ENCODE measurements at regions not wholly inside any gene's neighbourhood (a gene's known extent, or its start where the extent isn't known, plus 50 kb on each side); places are given as distances from the start of the nearest gene placed in this dataset.

DNA sequence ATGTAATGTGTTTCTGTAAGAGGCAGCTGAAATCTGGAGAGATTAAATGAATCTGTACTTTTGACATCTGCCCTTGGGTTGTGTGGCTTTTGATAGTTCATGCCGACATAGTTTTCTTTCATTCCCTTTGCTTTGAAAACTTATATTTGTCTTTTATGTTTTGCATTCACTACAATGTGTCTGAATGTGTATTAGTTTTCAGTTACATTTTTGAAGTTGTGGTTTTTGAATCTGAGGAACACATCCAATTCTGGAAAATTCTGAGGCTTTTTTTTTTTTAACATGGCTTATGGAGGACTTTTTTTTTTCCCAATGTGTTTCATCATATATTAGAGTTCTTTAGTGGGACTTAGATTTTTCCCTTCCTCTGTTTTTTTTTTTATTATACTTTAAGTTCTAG is 683.7 kb upstream of the SOX9 start:
- no peak for DNase-seq (ENCODE audit: low spot score in 2 of 2)
- TF ChIP-seq, protein P1, sequence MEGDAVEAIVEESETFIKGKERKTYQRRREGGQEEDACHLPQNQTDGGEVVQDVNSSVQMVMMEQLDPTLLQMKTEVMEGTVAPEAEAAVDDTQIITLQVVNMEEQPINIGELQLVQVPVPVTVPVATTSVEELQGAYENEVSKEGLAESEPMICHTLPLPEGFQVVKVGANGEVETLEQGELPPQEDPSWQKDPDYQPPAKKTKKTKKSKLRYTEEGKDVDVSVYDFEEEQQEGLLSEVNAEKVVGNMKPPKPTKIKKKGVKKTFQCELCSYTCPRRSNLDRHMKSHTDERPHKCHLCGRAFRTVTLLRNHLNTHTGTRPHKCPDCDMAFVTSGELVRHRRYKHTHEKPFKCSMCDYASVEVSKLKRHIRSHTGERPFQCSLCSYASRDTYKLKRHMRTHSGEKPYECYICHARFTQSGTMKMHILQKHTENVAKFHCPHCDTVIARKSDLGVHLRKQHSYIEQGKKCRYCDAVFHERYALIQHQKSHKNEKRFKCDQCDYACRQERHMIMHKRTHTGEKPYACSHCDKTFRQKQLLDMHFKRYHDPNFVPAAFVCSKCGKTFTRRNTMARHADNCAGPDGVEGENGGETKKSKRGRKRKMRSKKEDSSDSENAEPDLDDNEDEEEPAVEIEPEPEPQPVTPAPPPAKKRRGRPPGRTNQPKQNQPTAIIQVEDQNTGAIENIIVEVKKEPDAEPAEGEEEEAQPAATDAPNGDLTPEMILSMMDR (IDR thresholded peaks at IDR 0.05), result no peak
- TF ChIP-seq POLR2AphosphoS5 (IDR thresholded peaks at IDR 0.05) (no peak), POLR2A (IDR thresholded peaks at IDR 0.05) (no peak), EP300 (IDR thresholded peaks at IDR 0.05) (no peak)
- H3K36me3 ChIP-seq, result no peaks in the 10 kb centered on the region
- H3K4me3 ChIP-seq, result no peak overlapping the region
- peaks cover 7% of the 10 kb centered on the region for H3K4me1 ChIP-seq
- no peaks in the 10 kb centered on the region for H3K9me3 ChIP-seq
- no peaks in the 10 kb centered on the region for H3K27me3 ChIP-seq
- H3K27ac ChIP-seq, result no peak overlapping the region
- 81% methylated on average over 1 of the region's 1 CpG for WGBS

DNA sequence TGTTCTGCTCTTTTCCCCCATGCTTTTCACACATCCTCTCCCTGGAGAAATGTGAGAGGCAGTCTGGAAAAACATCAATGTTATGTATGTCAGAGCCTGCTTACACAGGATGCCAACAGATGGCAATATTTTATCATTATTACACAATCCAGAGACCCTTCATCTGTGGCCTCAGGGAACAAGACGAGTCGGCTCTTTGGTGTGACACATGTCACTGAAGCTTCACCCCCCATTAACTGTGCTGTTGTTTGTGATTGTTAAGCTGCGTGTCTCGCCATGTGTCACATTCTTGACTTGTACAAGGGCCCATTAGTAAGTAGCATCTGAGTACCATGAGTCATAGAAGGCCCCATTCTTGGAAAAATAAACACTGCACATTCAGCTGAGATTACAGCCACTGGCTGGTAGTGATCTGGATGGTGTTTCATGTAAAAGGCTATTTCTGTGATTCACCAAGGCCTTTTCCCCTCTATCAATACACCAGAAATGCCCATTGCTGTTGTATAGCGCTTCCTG is 682.1 kb upstream of the SOX9 start:
- Histone ChIP-seq H3K9me3 (no peaks in the 10 kb centered on the region), H3K4me3 (no peak overlapping the region), H3K27ac (peak overlapping the region; percentile 0), H3K27me3 (no peaks in the 10 kb centered on the region), H3K4me1 (peaks cover 9% of the 10 kb centered on the region), H3K36me3 (no peaks in the 10 kb centered on the region)
- WGBS, result 26% methylated on average over 5 of the region's 5 CpGs
- no peak for DNase-seq (ENCODE audit: low spot score in 2 of 2)
- TF ChIP-seq, protein P1 (IDR thresholded peaks at IDR 0.05), result no peak
- no peak for TF ChIP-seq EP300 (IDR thresholded peaks at IDR 0.05)
- peak in 1 of 3 donors; percentile 36 for TF ChIP-seq POLR2AphosphoS5 (IDR thresholded peaks at IDR 0.05)
- no peak for TF ChIP-seq POLR2A (IDR thresholded peaks at IDR 0.05)

DNA sequence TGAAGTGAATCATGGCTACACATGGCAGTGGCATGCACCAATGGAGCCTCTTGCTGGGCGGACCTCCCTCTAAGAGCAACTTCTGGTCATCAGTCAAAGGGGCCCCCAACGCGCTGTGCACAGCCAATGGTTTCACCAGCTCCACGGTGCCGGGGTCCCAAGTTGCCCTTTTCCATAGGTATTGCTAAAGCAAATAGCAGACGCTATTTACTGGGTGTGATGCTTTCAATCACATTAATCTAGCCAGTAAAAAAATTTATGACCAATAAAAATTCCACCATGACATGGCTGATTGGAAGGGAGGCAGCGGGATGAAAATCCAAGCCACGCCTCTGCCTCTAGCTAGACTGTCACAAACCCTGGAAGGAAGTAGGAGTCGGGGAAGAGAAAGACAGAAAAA is 680.3 kb upstream of the SOX9 start:
- peak overlapping the region; percentile 55 for H3K27ac ChIP-seq
- H3K27me3 ChIP-seq, result no peaks in the 10 kb centered on the region
- TF ChIP-seq EP300 (IDR thresholded peaks at IDR 0.05) (no peak), POLR2A (IDR thresholded peaks at IDR 0.05) (no peak), POLR2AphosphoS5 (IDR thresholded peaks at IDR 0.05) (no peak)
- 62% methylated on average over 8 of the region's 9 CpGs for WGBS
- peaks cover 12% of the 10 kb centered on the region for H3K4me1 ChIP-seq
- no peak for DNase-seq (ENCODE audit: low spot score in 2 of 2)
- H3K36me3 ChIP-seq, result no peaks in the 10 kb centered on the region
- H3K9me3 ChIP-seq, result no peaks in the 10 kb centered on the region
- no peak overlapping the region for H3K4me3 ChIP-seq

DNA sequence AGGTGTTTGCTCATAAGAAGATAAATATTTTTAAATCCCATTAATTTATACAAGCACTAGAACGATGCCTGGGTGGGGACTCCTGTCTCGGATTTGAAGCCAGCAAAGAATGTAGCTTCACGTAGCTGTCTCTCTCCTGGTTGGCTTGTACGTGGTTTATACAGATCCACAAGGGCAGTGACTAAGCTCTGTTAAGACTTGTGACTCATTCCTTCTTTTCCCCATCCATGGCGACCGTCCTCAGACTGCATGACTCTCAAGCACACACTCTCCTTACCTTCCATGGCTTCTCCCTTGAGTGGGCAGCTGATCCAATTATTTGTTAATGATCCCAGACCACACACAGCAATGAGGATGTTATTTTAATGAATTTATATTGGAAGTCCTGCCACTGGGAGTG is 679.7 kb upstream of the SOX9 start:
- H3K4me3 ChIP-seq, result no peak overlapping the region
- TF ChIP-seq, protein P1 (IDR thresholded peaks at IDR 0.05), result no peak
- TF ChIP-seq POLR2AphosphoS5 (IDR thresholded peaks at IDR 0.05), result no peak
- no peak for TF ChIP-seq EP300 (IDR thresholded peaks at IDR 0.05)
- TF ChIP-seq POLR2A (IDR thresholded peaks at IDR 0.05), result no peak
- H3K4me1 ChIP-seq, result peaks cover 12% of the 10 kb centered on the region
- WGBS, result 60% methylated on average over 6 of the region's 6 CpGs
- H3K27me3 ChIP-seq, result no peaks in the 10 kb centered on the region
- no peaks in the 10 kb centered on the region for H3K36me3 ChIP-seq
- no peaks in the 10 kb centered on the region for H3K9me3 ChIP-seq
- DNase-seq (ENCODE audit: low spot score in 2 of 2), result no peak
- peak overlapping the region; percentile 55 for H3K27ac ChIP-seq

DNA sequence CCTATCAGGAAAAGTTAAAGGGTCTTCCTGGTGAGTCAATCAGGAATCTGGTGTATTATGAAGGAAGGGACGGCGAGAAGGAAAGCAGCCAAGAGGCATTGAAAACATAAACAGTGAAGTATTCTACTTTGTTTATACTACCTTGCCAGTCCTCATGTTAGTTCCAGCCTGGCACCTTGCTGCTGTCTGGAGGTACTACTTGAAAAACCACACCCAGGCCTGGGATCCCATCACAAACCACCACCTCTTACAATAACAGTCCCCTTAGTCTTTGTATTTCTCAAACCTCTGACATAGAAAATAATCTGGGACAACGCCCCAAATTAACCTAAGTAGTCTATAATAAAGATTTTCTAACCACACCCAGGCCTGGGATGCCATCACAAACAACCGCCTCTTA is 676.7 kb upstream of the SOX9 start:
- 66% methylated on average over 4 of the region's 4 CpGs for WGBS
- DNase-seq (ENCODE audit: low spot score in 2 of 2), result no peak
- Histone ChIP-seq H3K27me3 (no peaks in the 10 kb centered on the region), H3K9me3 (no peaks in the 10 kb centered on the region), H3K27ac (peak overlapping the region; percentile 8), H3K4me3 (no peak overlapping the region), H3K4me1 (peaks cover 9% of the 10 kb centered on the region), H3K36me3 (no peaks in the 10 kb centered on the region)
- TF ChIP-seq POLR2A (IDR thresholded peaks at IDR 0.05) (no peak), EP300 (IDR thresholded peaks at IDR 0.05) (no peak), POLR2AphosphoS5 (IDR thresholded peaks at IDR 0.05) (no peak)
- TF ChIP-seq, protein P1 (IDR thresholded peaks at IDR 0.05), result no peak
